RWPE2 (cell line): ENCODE measurements at regions not wholly inside any gene's neighbourhood (a gene's known extent, or its start where the extent isn't known, plus 50 kb on each side); places are given as distances from the start of the nearest gene placed in this dataset.

Experiments used
- ATAC-seq: fragments of 200-7000 bp; cut with Tn5 transposase; 3 replicates; pipeline ENCODE4 v1.9.1; 2021; ENCODE audit warnings: low read depth
- DNase-seq: peaks from one replicate; pipeline ENCODE4 v3.0.0-alpha.2; 2020; ENCODE audit warnings: low spot score
- H3K27ac ChIP-seq: fragments of 450-650 bp; 2 replicates; pipeline ENCODE4 v1.5.1; 2017; ENCODE audit warnings: mild to moderate bottlenecking; ENCODE audit not compliant: poor library complexity, severe bottlenecking
- H3K27me3 ChIP-seq: fragments of 250-450 bp; sonication (Bioruptor Pico); 2 replicates; pipeline ENCODE4 v1.5.1; 2021; ENCODE audit warnings: mild to moderate bottlenecking, moderate library complexity; ENCODE audit not compliant: insufficient read depth, poor library complexity, severe bottlenecking
- H3K36me3 ChIP-seq: fragments of 250-450 bp; sonication (Bioruptor Pico); 2 replicates; pipeline ENCODE4 v1.5.1; 2020; ENCODE audit warnings: low read depth, mild to moderate bottlenecking, moderate library complexity
- H3K4me1 ChIP-seq: fragments of 250-450 bp; sonication (Bioruptor Pico); 2 replicates; pipeline ENCODE4 v1.5.1; 2021; ENCODE audit warnings: mild to moderate bottlenecking, moderate library complexity; ENCODE audit not compliant: insufficient read depth, poor library complexity, severe bottlenecking
- H3K4me3 ChIP-seq: fragments of 250-450 bp; sonication (Bioruptor Pico); 2 replicates; pipeline ENCODE4 v1.5.1; 2021; ENCODE audit warnings: mild to moderate bottlenecking, moderate library complexity; ENCODE audit not compliant: severe bottlenecking
- H3K9me3 ChIP-seq: fragments of 250-450 bp; sonication (Bioruptor Pico); 2 replicates; pipeline ENCODE4 v1.5.1; 2021; ENCODE audit warnings: mild to moderate bottlenecking, moderate library complexity; ENCODE audit not compliant: severe bottlenecking
- TF ChIP-seq, protein P1 (sequence below): fragments of 450-650 bp; IDR thresholded peaks from one replicate; pipeline ENCODE4 v1.5.1; 2017; ENCODE audit warnings: mild to moderate bottlenecking, moderate library complexity; ENCODE audit not compliant: poor library complexity, severe bottlenecking

DNA sequence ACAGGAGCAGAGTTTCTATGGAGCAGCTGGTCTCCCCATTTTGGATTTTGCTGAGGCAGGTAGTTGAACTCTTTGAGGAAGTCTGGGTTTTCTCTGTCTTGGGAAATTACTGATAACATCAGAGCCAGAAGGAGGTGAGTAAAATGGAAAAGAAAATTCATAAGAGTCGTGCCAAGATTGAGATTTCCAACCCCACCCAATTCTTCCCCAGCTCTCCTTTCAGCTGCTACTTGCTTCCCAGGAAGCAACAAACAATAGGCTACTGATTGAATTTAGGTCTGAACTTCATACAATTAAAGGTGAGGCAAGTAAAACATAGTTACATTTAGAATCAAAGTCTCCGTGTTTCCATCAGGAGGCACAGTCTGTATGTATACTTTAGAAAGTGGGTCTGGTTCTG lies 54.6 kb upstream of the EOLA2 start:
- ATAC-seq, result no peak
- Histone ChIP-seq H3K27ac (no peak overlapping the region), H3K36me3 (no peaks in the 10 kb centered on the region), H3K4me1 (no peaks in the 10 kb centered on the region), H3K4me3 (no peak overlapping the region), H3K9me3 (no peaks in the 10 kb centered on the region), H3K27me3 (no peaks in the 10 kb centered on the region)
- TF ChIP-seq, protein P1, sequence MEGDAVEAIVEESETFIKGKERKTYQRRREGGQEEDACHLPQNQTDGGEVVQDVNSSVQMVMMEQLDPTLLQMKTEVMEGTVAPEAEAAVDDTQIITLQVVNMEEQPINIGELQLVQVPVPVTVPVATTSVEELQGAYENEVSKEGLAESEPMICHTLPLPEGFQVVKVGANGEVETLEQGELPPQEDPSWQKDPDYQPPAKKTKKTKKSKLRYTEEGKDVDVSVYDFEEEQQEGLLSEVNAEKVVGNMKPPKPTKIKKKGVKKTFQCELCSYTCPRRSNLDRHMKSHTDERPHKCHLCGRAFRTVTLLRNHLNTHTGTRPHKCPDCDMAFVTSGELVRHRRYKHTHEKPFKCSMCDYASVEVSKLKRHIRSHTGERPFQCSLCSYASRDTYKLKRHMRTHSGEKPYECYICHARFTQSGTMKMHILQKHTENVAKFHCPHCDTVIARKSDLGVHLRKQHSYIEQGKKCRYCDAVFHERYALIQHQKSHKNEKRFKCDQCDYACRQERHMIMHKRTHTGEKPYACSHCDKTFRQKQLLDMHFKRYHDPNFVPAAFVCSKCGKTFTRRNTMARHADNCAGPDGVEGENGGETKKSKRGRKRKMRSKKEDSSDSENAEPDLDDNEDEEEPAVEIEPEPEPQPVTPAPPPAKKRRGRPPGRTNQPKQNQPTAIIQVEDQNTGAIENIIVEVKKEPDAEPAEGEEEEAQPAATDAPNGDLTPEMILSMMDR, result no peak
- DNase-seq, result no peak

DNA sequence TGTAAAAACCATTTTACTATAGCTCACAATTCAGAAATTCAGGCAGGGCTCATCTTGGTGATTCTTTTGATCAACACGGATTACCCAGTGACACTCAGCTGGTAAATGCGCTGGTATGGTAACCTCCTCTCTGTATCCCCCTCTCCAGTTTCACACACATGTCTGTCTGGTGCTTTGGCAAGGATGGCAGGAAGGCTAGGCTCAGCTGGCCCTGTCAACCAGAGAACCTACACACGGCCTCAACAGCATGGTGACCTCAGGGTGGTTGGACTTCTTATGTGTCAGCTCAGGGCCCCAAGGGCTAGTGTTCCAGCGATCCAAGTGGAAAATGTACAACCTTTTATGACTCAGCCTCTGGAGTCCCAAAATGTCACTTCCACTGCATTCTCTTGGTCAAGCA lies 55.7 kb upstream of the EOLA2 start:
- no peaks in the 10 kb centered on the region for H3K4me1 ChIP-seq
- DNase-seq (no peak), ATAC-seq (no peak)
- TF ChIP-seq, protein P1, result no peak
- no peak overlapping the region for H3K27ac ChIP-seq
- no peaks in the 10 kb centered on the region for H3K9me3 ChIP-seq
- no peaks in the 10 kb centered on the region for H3K27me3 ChIP-seq
- no peak overlapping the region for H3K4me3 ChIP-seq
- no peaks in the 10 kb centered on the region for H3K36me3 ChIP-seq

DNA sequence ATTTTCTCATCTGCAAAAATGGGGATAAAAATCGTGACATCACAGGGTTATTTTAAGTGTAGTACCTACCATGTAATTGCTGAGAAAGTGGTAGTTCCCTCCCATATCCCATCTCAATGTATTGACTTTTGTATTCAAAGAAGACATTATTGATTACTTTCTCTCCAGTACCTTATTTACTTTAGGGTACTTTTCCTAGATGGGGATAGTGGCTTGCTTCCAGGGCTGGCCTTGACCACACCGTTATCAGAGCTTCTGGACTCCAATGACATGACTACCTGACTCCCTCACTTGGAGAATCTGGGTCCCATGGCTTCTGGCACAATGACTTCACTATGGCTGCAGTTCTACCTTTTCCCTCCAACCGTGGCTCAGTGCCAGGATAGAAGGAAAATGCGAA lies 58.2 kb upstream of the EOLA2 start:
- ATAC-seq (no peak), DNase-seq (no peak)
- TF ChIP-seq, protein P1, result no peak
- Histone ChIP-seq H3K27ac (no peak overlapping the region), H3K4me3 (no peak overlapping the region), H3K9me3 (no peaks in the 10 kb centered on the region), H3K27me3 (no peaks in the 10 kb centered on the region), H3K36me3 (no peaks in the 10 kb centered on the region), H3K4me1 (no peaks in the 10 kb centered on the region)

DNA sequence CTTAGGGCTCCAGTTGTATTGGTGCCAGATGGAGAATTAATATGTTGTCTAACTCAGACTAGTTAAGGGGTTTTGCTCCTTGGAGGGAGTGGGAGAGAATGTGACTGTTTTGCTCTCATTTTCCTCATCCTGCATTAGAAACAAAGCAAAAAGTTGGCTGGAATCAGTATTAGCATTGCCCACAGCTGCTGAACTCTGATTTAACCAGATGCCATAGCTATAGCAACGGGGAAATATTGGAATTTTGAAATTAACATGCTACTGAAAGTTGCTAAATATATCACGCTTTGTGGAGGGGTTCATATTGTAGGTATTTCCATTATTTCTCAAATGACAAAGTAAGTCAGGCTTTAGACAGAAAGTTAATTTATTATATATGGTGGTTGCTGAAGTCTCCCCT lies 66.7 kb upstream of the EOLA2 start:
- no peak overlapping the region for H3K27ac ChIP-seq
- no peak for ATAC-seq
- no peaks in the 10 kb centered on the region for H3K36me3 ChIP-seq
- no peaks in the 10 kb centered on the region for H3K9me3 ChIP-seq
- H3K4me1 ChIP-seq, result no peaks in the 10 kb centered on the region
- H3K4me3 ChIP-seq, result no peak overlapping the region
- TF ChIP-seq, protein P1, result no peak
- no peak for DNase-seq
- H3K27me3 ChIP-seq, result no peaks in the 10 kb centered on the region

DNA sequence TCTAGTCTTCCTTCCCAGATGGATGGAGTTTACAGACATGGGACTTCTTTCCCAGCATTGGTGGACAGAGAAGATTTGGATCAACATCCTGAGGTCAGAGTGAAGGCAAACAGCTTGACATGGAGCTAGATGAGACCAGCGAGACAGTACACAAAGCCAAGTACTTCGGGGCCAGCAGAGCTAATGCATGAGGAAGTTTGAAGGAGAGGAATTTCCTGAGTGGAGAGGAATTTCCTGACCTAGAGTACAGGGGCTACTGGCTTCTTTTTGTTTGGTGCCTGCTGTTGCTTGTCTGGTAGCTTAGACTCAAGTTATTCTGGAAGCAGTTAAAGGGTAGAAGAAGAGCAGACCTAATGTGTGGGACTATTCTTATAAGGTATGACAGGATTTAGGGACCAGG lies 69.1 kb upstream of the EOLA2 start:
- Histone ChIP-seq H3K9me3 (no peaks in the 10 kb centered on the region), H3K36me3 (no peaks in the 10 kb centered on the region), H3K4me1 (no peaks in the 10 kb centered on the region), H3K27me3 (no peaks in the 10 kb centered on the region), H3K4me3 (no peak overlapping the region), H3K27ac (no peak overlapping the region)
- ATAC-seq (no peak), DNase-seq (no peak)
- TF ChIP-seq, protein P1, result no peak
